Progenitor cell of endocrine pancreas (in vitro differentiated cells): ENCODE measurements at regions not wholly inside any gene's neighbourhood (a gene's known extent, or its start where the extent isn't known, plus 50 kb on each side); places are given as distances from the start of the nearest gene placed in this dataset.

Experiments used
- DNase-seq: peaks from one replicate; pipeline ENCODE4 v3.0.0; 2021; ENCODE audit warnings: low spot score; ENCODE audit not compliant: unreplicated experiment
- H3K27ac Mint-ChIP-seq: 2 replicates; pipeline ENCODE4 v1.8.0; 2021; ENCODE audit warnings: mild to moderate bottlenecking, moderate library complexity, mixed read lengths
- H3K27me3 Mint-ChIP-seq: 2 replicates; pipeline ENCODE4 v1.8.0; 2021; ENCODE audit warnings: mixed read lengths
- H3K36me3 Mint-ChIP-seq: 2 replicates; pipeline ENCODE4 v1.8.0; 2022; ENCODE audit warnings: mixed read lengths; ENCODE audit not compliant: insufficient read depth
- H3K4me1 Mint-ChIP-seq: 2 replicates; pipeline ENCODE4 v1.8.0; 2021; ENCODE audit warnings: low read depth, mixed read lengths
- H3K4me3 Mint-ChIP-seq: 2 replicates; pipeline ENCODE4 v1.8.0; 2021; ENCODE audit warnings: low read depth, mild to moderate bottlenecking, moderate library complexity, mixed read lengths
- H3K9me3 Mint-ChIP-seq: 2 replicates; pipeline ENCODE4 v1.8.0; 2021; ENCODE audit warnings: low read depth, mixed read lengths
- TF ChIP-seq, protein P1 (sequence below): fragments of 200-600 bp; sonication (generic); IDR thresholded peaks from one replicate; pipeline ENCODE4 v1.5.0; 2021; ENCODE audit warnings: antibody characterized with exemption, mild to moderate bottlenecking; ENCODE audit not compliant: unreplicated experiment

DNA sequence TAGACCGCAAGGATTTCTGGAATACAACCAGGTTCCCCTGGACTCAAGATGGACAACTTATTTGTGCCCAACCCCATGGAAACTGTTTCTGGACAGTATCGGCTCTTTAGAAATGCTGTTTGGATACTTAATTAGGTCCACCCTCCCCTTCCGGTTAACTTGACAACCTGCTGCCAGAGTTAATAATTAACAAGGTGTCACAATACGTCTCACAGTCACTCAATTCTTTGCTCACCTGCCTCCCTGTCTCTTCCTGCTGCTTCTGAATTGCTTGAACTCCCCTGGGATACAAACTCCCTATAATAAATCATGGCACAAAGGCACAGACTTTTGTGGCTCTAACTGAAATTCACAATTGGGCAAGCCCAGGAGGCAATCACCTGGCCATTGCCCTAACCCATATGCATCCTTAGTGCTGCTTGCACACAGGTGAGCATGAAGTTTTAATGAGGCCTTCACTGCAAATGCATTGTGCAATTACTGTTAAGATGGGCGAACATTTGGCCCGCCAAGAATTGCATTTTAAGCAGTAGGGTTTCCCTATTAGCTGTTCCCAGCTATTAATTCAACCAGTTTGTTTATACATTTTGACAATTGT, 504.4 kb upstream of the NOX3 start:
- no peak overlapping the region for H3K27ac Mint-ChIP-seq
- no peaks in the 10 kb centered on the region for H3K36me3 Mint-ChIP-seq
- no peak overlapping the region for H3K4me3 Mint-ChIP-seq
- no peaks in the 10 kb centered on the region for H3K27me3 Mint-ChIP-seq
- TF ChIP-seq, protein P1, sequence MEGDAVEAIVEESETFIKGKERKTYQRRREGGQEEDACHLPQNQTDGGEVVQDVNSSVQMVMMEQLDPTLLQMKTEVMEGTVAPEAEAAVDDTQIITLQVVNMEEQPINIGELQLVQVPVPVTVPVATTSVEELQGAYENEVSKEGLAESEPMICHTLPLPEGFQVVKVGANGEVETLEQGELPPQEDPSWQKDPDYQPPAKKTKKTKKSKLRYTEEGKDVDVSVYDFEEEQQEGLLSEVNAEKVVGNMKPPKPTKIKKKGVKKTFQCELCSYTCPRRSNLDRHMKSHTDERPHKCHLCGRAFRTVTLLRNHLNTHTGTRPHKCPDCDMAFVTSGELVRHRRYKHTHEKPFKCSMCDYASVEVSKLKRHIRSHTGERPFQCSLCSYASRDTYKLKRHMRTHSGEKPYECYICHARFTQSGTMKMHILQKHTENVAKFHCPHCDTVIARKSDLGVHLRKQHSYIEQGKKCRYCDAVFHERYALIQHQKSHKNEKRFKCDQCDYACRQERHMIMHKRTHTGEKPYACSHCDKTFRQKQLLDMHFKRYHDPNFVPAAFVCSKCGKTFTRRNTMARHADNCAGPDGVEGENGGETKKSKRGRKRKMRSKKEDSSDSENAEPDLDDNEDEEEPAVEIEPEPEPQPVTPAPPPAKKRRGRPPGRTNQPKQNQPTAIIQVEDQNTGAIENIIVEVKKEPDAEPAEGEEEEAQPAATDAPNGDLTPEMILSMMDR: no peak
- H3K9me3 Mint-ChIP-seq: no peaks in the 10 kb centered on the region
- peaks cover 12% of the 10 kb centered on the region for H3K4me1 Mint-ChIP-seq
- no peak for DNase-seq

DNA sequence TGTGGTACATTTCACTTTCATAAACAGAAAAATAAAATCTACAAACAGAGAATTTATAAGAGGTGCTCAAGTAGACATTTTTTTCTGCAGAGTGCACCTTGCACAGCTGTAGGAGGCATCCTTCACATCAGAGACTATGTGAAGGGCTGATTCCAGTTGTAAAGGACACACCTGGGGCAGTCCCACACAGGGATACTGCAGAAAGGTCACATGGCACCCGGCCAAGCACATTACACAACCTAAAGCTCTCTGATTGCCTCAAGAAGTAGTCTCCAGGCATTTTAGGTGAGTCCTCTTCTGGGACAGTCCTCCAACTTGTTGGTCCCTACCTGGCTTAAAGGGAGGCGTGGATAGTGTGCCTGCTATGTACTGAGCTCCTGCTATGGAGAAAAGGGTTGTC, 502.9 kb upstream of the NOX3 start:
- Mint-ChIP-seq H3K27me3 (peaks cover under 1% of the 10 kb centered on the region), H3K9me3 (no peaks in the 10 kb centered on the region), H3K27ac (no peak overlapping the region), H3K36me3 (no peaks in the 10 kb centered on the region), H3K4me1 (peaks cover 12% of the 10 kb centered on the region), H3K4me3 (no peak overlapping the region)
- DNase-seq: no peak
- TF ChIP-seq, protein P1: no peak

DNA sequence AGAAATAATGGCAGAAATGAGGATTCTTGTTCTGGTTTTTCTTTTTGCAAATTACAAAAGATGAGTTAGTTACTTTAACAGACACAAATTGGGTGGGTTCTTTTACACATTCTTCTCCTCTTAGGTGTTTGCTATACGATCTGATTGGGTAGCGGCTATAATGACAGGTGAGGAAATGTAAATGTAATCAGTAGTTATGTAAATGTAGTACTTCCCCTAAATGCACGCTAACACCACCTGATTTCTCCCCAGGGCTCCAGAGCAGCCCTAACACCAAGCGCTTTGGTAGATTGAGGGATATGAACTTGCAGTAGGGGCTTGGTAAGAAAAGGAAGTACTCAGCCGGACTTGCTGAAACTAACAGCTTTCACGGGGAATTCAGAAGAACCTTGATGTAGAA, 499.4 kb upstream of the NOX3 start:
- H3K27ac Mint-ChIP-seq: no peak overlapping the region
- H3K4me3 Mint-ChIP-seq: no peak overlapping the region
- H3K9me3 Mint-ChIP-seq: peaks cover 5% of the 10 kb centered on the region
- H3K36me3 Mint-ChIP-seq: no peaks in the 10 kb centered on the region
- TF ChIP-seq, protein P1: no peak
- DNase-seq: no peak
- H3K27me3 Mint-ChIP-seq: peaks cover 5% of the 10 kb centered on the region
- peaks cover 5% of the 10 kb centered on the region for H3K4me1 Mint-ChIP-seq

DNA sequence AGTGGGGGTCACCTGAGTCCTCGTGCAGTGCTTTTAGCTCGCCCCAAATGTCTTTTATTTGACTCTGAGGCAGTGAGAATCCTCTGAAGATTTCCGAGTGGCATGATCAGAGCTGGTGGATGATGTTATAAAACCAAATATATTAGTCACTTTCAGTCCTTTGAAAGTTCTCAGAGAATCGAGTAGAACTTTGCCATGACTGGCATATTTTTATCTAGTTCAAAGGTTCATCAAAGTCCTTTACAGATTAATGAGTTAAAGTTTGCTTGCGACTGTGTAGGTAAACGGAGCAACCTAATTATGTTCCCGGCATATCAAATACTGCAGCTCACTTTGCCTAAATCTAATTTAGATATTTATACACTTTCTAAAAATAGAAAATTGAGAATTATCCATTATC, 498.5 kb upstream of the NOX3 start:
- TF ChIP-seq, protein P1: no peak
- no peak for DNase-seq
- no peak overlapping the region for H3K4me3 Mint-ChIP-seq
- H3K36me3 Mint-ChIP-seq: no peaks in the 10 kb centered on the region
- H3K27ac Mint-ChIP-seq: no peak overlapping the region
- no peaks in the 10 kb centered on the region for H3K4me1 Mint-ChIP-seq
- peaks cover 5% of the 10 kb centered on the region for H3K27me3 Mint-ChIP-seq
- H3K9me3 Mint-ChIP-seq: peaks cover 5% of the 10 kb centered on the region

DNA sequence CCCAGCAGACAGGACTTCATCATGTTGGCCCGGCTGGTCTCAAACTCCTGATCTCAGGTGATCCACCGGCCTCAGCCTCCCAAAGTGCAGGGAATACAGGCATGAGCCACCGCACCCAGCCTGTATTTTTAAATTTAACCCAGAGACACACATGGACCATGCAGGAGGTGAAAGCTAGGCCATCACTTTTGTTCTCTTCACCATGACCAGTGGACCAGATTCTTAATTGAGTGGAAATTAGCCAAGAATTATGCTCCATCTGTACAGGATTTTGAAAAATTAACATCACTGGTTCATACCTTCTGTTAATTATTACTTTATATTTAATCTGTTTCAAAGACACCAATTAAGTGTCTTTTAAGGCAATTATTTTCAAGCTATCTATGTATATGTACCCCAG, 493.6 kb upstream of the NOX3 start:
- Mint-ChIP-seq H3K27ac (no peak overlapping the region), H3K27me3 (peaks cover 5% of the 10 kb centered on the region), H3K4me3 (no peak overlapping the region), H3K4me1 (no peaks in the 10 kb centered on the region), H3K9me3 (peaks cover 5% of the 10 kb centered on the region), H3K36me3 (no peaks in the 10 kb centered on the region)
- no peak for DNase-seq
- TF ChIP-seq, protein P1: no peak
